Epithelial cell of esophagus (primary cell): ENCODE measurements at regions not wholly inside any gene's neighbourhood (a gene's known extent, or its start where the extent isn't known, plus 50 kb on each side); places are given as distances from the start of the nearest gene placed in this dataset.

Experiments used
- DNase-seq: peaks from one replicate; pipeline ENCODE4 v3.0.0; 2010; ENCODE audit warnings: low read depth
- H3K4me3 ChIP-seq: 2 replicates; pipeline ENCODE4 v1.5.1; 2011; ENCODE audit warnings: mild to moderate bottlenecking, low read length, control low read depth
- TF ChIP-seq, protein P1 (sequence below): IDR thresholded peaks from 2 replicates; pipeline ENCODE4 v1.5.1; 2011; ENCODE audit warnings: low read depth, mild to moderate bottlenecking, low read length, control low read depth, inconsistent platforms; ENCODE audit not compliant: insufficient read depth; ENCODE audit errors: missing control alignments

DNA sequence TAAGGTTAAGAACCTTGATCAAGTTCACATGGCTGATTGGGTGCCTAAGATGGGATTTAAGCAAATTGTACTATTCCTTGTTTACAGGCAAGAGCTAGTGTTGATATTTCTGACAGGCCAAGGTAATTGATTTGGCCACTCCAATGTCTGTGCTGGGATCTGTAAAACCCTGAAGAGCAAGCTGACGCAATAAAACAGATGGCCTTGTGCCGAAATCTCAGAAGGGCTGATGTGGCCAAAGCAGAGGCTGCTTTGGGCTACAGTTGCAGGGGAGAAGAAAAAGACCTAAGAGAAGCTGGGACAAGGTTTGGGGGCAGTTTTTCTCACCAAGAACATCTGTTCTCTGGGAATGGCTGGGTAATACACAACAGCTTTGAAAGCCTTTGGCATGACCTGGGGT, 463.2 kb upstream of the ZNF608 start:
- no peak for DNase-seq
- TF ChIP-seq, protein P1, sequence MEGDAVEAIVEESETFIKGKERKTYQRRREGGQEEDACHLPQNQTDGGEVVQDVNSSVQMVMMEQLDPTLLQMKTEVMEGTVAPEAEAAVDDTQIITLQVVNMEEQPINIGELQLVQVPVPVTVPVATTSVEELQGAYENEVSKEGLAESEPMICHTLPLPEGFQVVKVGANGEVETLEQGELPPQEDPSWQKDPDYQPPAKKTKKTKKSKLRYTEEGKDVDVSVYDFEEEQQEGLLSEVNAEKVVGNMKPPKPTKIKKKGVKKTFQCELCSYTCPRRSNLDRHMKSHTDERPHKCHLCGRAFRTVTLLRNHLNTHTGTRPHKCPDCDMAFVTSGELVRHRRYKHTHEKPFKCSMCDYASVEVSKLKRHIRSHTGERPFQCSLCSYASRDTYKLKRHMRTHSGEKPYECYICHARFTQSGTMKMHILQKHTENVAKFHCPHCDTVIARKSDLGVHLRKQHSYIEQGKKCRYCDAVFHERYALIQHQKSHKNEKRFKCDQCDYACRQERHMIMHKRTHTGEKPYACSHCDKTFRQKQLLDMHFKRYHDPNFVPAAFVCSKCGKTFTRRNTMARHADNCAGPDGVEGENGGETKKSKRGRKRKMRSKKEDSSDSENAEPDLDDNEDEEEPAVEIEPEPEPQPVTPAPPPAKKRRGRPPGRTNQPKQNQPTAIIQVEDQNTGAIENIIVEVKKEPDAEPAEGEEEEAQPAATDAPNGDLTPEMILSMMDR = no peak
- no peak overlapping the region for H3K4me3 ChIP-seq

DNA sequence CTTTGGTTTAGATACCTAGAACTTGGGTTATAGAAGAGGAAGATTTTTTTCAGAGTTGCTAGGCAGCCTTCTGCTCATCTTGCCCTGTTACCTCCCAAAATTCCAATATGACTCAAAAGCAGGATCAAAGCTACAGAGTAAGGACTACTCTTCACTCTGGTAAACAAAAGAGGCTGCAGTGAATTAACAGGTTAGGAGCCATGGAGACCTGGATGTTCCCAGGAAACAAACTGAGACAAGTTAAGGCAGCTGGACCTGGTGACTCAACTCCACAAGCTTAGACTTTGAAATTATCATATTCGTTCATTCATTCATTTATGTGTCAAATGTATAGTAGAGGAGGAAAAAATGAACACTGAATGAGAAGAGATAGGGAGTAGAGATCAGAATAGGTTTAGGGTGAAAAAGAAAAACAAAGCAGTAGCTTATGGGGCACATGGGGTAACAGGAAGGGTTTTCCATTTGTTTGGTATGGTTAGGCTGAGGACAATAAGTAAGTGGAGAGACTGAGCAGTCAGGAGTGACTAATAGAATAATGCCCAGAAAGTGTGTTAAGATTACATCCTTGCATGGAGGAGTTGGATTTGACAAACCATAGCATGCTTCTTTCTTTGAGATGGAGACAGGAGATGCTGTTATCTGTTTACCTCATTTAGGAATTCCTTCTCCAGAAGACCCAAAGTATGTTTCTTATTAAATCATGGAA, 464.0 kb upstream of the ZNF608 start:
- peak; percentile 96 for DNase-seq
- no peak overlapping the region for H3K4me3 ChIP-seq
- TF ChIP-seq, protein P1 = no peak

DNA sequence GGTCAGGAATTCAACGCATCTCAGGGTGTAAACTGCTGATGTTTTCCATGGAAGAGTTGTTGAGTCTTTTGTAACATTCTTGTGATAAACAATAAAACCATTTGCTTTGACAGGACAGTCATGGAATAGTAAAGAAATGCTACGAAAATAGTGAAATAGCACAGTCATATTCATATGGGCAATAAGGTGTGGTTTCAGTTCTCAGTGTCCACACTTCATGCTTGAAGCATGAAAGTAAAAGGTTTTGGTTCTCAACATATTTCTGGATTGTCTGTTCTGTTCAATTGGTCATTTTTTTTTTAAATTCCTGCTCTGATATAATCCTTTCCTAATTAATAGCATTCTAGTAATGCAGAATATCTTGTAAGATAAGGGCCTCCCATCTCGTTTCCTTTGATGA, 467.6 kb upstream of the ZNF608 start:
- no peak overlapping the region for H3K4me3 ChIP-seq
- TF ChIP-seq, protein P1 = no peak

DNA sequence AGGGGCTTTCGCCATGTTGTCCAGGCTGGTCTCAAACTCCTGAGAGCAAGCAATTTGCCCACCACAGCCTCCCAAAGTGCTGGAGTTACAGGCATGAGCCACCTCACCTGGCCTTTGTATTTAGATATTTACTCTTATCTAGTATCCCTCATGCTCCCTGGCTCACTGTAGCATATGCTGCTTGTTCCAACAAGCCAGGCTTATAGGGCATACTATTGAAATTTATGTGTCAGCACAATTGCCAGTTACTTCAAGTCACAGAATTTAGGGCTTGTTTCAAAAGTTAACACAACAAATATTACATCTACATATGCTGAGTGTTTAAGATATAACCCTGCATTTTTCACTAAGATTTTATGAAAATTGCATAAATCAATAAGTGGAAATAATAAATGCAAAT, 469.2 kb upstream of the ZNF608 start:
- TF ChIP-seq, protein P1 = no peak
- no peak overlapping the region for H3K4me3 ChIP-seq
- peak; percentile 81 for DNase-seq

More for the DNA sequence above, 467.6 kb upstream of the ZNF608 start:
- DNase-seq = no peak

DNA sequence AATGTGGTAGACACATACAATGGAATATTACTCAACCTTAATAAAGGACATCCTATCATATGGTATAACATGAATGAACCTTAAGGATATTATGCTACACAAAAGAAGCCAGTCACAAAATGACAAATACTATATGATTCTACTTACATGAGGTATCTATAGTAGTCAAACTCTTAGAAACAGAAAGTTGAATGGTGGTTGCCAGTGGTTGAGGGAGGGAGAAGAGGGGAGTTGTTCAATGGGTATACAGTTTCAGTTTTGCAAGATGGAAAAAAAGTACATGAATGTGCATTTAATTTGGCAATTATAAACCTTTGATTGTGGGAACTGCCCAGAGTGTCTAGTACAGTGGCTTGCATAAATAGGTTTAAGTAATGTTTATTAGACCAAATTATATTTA, 473.3 kb upstream of the ZNF608 start:
- TF ChIP-seq, protein P1 = no peak
- DNase-seq = no peak
- no peak overlapping the region for H3K4me3 ChIP-seq

DNA sequence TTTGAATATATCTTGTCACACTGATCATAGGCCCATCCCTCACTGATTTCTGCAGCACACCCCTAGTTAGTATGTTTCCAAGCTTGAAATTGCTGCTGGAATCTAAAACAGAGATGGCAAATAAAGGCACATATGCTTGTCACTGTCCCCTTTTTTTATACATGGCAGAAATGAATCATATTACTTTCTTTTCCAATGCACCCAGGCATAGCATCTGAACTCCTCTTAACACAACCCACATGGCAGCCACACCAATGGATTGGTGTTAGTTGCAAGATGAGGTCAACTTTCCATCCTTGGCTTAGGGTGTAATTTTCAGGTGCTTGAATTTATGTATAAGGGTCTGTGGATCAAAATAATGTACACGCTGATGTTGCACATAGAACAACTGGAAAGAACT, 473.8 kb upstream of the ZNF608 start:
- TF ChIP-seq, protein P1 = no peak
- no peak for DNase-seq
- H3K4me3 ChIP-seq = no peak overlapping the region
